Hypothalamus (tissue), 51 donors: ENCODE measurements at regions not wholly inside any gene's neighbourhood (a gene's known extent, or its start where the extent isn't known, plus 50 kb on each side); places are given as distances from the start of the nearest gene placed in this dataset.

Source experiments
- DNase-seq, 51 donors: peaks; one replicate each; lab custom pipeline; 2025; lab: John Stamatoyannopoulos, UW

- DNase-seq = no peak
These were observed 126.4 kb upstream of the DLX2 start for GRCh38 chr2:172229125-172229524.

- DNase-seq = peak in 4 of 51 donors; percentile 3 to 27 (median 12)
These were observed 127.7 kb upstream of the DLX2 start for GRCh38 chr2:172230332-172230888.

- DNase-seq = peak in 4 of 51 donors; percentile 12 to 75 (median 50)
These were observed 128.2 kb upstream of the DLX2 start for GRCh38 chr2:172230889-172231401.

- no peak for DNase-seq
These were observed 128.8 kb upstream of the DLX2 start for GRCh38 chr2:172231508-172231907.

GRCh38 chr2:172232708-172233396, 130.2 kb upstream of the DLX2 start:
- DNase-seq = no peak

GRCh38 chr2:172233987-172234715, 131.5 kb upstream of the DLX2 start:
- DNase-seq = peak in 19 of 51 donors; percentile 12 to 67 (median 36)

- DNase-seq = peak in 6 of 51 donors; percentile 5 to 36 (median 16)
These were observed 132.3 kb upstream of the DLX2 start for GRCh38 chr2:172234716-172235691.

GRCh38 chr2:172239944-172240590, 137.4 kb upstream of the DLX2 start:
- DNase-seq = no peak

GRCh38 chr2:172241222-172241621, 138.5 kb upstream of the DLX2 start:
- peak in 12 of 51 donors; percentile 10 to 60 (median 30) for DNase-seq

GRCh38 chr2:172242471-172242870, 139.8 kb upstream of the DLX2 start:
- DNase-seq = no peak

GRCh38 chr2:172242961-172243360, 140.3 kb upstream of the DLX2 start:
- peak in 8 of 51 donors; percentile 8 to 47 (median 22) for DNase-seq

- peak in 9 of 51 donors; percentile 11 to 30 (median 22) for DNase-seq
These were observed 141.9 kb upstream of the DLX2 start for GRCh38 chr2:172244419-172245130.

- DNase-seq = no peak
These were observed 143.9 kb upstream of the DLX2 start for GRCh38 chr2:172246649-172247048.

- no peak for DNase-seq
These were observed 144.5 kb upstream of the DLX2 start for GRCh38 chr2:172247203-172247602.

- no peak for DNase-seq
These were observed 145.7 kb upstream of the DLX2 start for GRCh38 chr2:172248381-172248780.

- no peak for DNase-seq
These were observed 146.1 kb upstream of the DLX2 start for GRCh38 chr2:172248785-172249187.

- DNase-seq = no peak
These were observed 146.6 kb upstream of the DLX2 start for GRCh38 chr2:172249334-172249733.

- DNase-seq = no peak
These were observed 147.3 kb upstream of the DLX2 start for GRCh38 chr2:172249986-172250385.

- no peak for DNase-seq
These were observed 148.5 kb upstream of the DLX2 start for GRCh38 chr2:172251231-172251630.
